GM18519 (cell line): ENCODE measurements at regions not wholly inside any gene's neighbourhood (a gene's known extent, or its start where the extent isn't known, plus 50 kb on each side); places are given as distances from the start of the nearest gene placed in this dataset.

Experiments
- ATAC-seq: cut with Tn5 transposase; IDR thresholded peaks from one replicate; pipeline ENCODE4 v1.9.1; 2021; ENCODE audit warnings: mild to moderate bottlenecking, moderate library complexity; ENCODE audit not compliant: unreplicated experiment, low FRiP score

DNA sequence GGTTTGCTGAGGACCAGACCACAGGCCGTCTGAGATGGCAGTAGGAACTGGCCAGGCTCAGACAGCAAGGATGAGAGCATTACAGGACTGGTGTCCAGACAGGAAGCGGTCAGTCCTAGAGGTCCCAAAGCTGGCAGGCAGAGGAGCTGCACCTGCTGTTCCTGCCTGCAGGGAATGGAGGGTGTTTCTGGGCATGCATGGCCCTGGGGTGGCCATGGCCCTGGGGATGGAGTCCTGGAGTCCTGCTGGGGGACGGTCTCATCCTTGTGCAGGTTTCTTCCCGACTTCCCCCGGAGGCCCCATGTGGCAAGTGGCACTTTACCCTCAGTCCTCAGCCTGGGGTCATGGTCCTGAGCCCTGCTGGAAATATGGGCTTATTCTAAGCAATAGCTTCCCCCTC lies 274.9 kb upstream of the ADARB2 start:
- no peak for ATAC-seq

DNA sequence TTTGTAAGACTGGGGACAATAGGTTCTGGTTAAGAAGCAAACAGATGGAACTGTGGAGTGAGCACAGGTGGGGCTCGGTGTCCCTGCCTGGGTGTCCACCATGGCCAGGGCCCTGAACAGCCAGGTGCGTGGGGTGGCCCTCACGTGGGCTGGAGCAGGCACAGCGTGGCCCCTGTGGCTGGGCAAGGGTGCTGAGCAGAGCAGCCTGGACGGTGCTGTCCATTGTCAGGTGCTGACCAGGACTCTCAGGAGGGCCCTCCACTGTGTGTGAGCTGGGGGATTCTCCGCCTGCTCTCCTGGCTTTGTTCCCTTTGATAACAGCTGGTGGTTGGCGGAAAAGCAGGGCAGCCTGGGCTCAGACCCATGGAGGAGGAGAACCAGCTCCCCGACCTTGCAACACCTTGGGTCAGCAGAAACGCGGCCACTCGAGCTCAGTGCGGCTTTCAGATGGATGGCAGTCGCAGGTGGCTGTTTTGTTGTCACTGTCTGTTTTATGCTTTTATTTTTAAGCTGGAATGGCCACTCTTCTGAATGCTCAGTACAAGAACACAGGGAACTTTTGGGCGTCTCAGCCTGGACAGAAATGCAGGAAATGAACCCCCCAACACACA lies 273.9 kb upstream of the ADARB2 start:
- no peak for ATAC-seq

DNA sequence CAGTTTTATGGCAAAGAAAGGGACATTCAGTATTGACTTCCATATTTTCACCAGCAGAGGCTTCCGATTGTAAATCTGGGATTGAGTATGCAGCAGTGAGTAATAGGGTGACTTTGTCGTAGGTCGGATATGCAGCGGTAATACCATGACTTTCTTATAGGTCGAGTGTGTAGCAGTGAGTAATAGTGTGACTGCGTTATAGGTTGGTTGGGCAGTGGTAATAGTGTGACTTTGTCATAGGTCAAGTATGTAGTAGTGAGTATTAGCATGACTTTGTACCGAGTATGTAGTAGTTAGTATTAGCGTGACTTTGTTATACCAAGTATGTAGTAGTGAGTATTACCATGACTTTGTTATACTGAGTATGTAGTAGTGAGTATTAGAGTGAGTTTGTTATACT lies 268.2 kb upstream of the ADARB2 start:
- ATAC-seq: no peak

DNA sequence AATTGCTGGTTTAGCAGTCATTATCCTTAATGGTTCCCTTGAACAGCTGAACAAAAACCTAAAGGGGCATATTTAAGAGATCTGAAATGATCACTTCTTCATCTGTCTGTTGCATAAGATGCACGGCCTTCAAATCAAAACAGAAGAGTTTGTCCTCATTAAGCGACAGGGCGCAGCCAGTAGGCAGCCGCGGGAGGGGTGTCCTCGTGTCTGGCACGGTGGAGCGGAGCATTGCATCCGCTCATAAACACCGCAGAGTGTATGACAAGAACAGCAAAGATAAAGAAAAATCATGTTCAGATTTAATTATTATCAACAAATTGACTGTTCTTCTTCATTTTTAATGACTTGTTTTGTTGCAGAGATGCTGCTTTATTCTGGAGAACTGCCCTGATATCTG lies 255.6 kb upstream of the ADARB2 start:
- ATAC-seq: no peak

GRCh38 chr10:1989090-1989489 lies 251.8 kb upstream of the ADARB2 start:
- ATAC-seq: no peak

DNA sequence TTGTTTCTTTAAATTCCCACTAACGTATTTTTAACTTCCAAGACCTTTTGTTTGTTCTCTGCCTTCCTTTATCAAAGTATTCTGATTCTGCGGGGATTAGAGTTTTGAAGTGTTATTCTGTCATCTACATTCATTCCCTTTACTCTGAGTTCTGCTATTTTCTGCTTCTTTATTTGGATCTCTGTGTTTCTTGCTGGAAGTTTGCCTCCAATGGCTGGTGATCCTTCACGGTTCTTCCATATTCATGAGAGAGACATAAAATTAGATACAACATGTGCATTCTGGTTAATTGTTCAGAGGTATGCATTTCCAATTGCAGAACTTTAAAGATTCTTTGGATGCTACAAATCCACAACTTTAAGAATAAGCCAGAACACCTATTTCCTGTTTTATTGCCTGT lies 244.7 kb upstream of the ADARB2 start:
- ATAC-seq: no peak

DNA sequence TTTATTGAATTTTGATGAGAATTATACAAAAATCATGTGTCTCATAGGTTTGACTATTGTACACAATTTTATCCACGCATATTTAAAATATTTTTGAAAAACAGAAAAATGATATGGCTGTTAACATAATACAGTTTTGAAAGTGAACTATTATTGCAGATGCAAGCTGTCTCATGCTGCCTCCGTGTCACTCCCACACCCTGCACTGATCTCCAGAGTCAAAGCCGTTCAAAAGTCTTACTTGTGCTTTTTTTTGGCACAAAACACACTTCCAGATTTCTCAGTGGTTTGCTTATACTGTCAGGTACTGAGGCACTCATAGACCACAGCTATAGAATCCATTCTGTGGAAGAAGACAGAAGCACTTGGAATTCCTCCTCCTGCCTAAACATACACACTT lies 243.1 kb upstream of the ADARB2 start:
- no peak for ATAC-seq

DNA sequence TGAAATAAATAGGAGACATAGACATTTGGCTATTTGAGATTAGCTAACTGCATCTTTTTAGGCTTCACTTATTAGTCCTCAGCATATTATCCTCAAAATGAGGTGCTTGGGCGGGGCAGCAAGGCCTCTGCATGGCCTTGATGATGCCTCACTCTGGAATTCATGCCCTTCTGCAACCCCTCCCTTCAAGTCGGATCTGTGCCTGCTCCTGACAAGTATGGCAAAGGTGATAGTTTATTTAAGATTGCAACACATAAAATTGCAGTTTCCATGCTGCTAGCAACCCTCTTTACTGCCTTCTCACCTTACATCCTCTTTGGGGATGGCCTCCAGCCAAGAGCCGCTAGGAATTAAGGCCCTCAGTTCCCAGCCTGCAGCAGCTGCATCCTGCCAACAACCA lies 241.3 kb upstream of the ADARB2 start:
- no peak for ATAC-seq

DNA sequence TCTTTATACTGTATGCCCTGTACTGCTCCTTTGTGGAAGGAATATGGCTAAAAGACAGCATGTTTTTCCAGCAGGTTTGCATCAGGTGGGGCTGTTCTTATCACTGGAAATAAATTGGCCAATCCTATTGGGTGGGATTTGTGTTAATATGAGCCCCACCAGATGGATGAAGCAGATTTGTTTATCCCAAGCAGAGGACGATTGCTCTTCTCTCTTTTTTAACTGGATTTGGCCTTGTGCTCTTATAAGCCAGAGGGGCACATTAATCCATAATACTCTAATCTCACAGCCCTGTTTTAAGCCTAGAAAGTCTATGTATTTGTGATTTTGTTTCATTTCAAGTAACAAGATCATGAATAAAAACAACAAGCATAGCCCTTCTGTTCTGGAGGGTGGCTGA lies 240.1 kb upstream of the ADARB2 start:
- ATAC-seq: no peak

- ATAC-seq: no peak
Measured at GRCh38 chr10:1972406-1972805, 235.1 kb upstream of the ADARB2 start.

DNA sequence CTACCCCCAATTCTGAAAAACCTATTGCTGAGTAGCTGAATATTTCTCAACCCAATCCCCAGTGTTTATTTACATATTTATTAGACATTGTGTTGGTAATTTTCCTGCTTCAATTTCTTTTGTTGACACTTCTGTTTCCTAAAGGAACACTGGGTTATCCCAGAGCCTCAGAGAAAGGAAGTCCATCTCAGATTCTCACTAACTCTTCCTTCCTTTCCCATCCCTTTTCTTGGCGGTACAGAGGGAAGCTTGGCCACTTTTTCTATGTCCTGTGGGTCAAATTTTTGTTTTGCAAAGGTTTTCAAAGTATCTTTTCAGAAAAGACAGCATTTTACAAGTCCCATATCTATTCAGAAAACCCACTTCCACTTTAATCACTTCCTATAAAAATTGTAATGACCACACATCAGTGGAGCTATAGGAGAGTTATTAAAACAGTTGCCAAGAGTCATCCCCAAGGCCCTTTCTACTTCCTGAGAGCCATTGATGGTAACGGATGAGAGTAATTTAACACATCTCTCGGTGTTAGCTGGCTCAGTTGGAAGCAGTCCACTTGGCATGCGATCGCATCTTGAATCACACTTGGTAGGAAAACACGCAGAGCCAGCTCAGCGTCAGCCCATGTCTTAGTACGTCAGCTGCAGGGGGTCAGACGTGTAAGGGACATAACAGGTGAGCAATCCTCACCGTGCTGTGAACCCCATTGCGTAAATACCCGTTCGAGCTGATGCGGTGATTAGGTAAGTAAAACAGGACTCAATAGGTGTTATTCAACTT lies 231.1 kb upstream of the ADARB2 start:
- no peak for ATAC-seq

GRCh38 chr10:1966712-1967376 lies 229.5 kb upstream of the ADARB2 start:
- ATAC-seq: no peak

GRCh38 chr10:1964476-1964875 lies 227.2 kb upstream of the ADARB2 start:
- no peak for ATAC-seq

- no peak for ATAC-seq
Measured at GRCh38 chr10:1963341-1963740, 226.0 kb upstream of the ADARB2 start.

DNA sequence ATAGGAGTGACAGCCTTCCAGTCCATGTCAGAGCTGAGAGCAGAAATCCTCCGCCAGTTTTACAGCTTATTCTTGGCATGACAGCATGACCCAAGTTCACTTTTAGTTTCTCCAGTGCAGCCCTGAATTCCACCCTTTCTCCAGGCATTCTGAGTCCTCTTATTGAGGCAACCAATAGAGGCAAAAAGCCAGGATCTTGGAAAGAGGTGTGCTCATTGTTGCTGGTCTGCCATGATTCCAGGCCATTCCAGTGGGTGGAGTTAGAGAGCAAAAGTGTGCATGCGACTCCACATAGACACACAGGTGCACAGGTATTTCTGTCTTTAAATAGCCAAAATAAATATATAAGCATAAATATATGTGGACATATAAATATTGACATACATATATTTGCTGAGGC lies 224.7 kb upstream of the ADARB2 start:
- ATAC-seq: no peak

DNA sequence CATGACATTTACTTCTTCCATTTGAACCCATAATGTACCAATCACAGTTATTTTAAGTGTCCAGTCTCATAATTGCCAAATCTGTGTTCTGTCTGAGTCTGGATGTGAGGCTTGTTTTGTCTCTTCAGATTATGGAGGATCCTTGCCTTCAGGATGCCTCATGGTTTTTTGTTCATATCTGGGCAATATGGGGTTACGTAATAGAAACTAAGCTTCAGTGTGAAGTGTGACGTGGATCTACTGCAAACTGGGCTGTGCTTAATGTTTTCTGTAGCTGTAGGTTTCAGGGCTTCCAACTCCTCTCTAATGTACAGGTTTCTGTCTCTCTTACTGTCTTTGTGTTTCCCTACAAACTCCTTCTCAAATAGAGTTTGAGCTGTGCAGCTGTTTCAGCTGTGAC lies 223.7 kb upstream of the ADARB2 start:
- ATAC-seq: no peak

DNA sequence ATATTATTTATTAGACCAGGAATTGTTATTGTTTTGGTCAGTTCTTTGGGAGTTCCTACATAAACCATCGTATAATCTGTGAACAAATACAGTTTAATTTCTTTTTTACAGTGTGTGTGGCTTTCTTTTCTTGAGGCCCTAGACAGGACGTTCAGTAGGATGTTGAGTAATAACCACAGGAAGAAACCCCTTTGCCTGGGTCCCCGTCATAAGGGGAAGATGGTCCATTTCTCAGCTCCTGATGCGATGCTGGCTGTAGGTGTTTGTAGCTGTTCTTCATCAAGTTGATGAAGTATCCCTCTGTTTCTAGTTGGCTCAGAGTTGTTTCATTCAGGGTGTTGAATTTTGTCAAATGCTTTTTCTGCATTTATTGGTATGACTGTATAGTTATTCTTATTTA lies 219.7 kb upstream of the ADARB2 start:
- ATAC-seq: no peak

- ATAC-seq: no peak
Measured at GRCh38 chr10:1954300-1954699, 217.0 kb upstream of the ADARB2 start.

DNA sequence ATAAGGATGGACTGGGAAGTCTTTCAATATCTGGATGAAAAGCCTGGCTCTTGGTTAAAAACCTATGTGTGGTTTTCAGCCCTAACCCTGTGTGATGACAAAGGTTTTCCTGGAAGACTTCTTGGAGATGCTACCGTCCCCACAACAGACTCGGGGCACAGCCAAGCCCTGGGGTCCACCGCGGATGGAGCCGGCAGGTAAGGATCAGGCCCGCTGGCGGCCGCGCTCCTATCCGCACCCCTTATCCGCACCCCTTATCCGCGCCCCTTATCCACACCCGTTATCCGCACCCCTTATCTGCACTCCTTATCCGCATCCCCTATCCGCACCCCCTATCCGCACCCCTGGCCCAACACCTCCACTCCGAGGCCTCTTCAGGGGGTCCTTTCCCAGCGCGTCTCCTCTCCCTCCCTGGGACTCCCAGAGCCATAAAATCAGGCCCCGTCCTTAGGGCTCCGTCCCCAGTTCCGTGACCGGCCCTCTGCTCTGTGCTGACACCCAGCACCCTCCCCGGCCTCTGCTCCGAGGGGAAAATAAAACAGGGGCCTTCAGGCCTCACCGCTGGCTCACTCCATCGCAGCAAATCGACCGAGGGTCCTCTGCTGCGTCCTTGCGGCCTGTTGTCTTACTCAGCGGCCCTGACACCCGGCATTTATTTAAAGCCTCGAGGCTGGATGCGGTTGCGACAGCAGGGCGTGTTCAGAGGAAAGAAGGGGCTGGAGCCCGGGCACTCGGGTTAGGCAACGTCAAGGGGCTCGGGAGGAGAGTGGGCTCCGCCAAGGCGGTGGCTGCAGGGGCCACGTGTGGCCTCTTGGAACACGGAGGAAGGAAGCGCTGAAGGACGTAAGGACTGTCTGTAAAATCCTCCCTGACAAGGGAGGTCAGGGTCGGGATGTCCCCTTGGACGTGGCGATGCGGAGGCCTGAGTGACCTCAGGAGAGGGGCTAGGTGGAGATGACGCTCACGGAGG lies 215.1 kb upstream of the ADARB2 start:
- no peak for ATAC-seq

GRCh38 chr10:1950803-1951495 lies 213.6 kb upstream of the ADARB2 start:
- ATAC-seq: no peak
